Psoas muscle (tissue), 7 donors: ENCODE measurements at regions not wholly inside any gene's neighbourhood (a gene's known extent, or its start where the extent isn't known, plus 50 kb on each side); places are given as distances from the start of the nearest gene placed in this dataset.

Experiments
- ATAC-seq, 4 donors: fragments of 200-7000 bp; cut with Tn5 transposase; one replicate each; pipeline ENCODE4 v1.9.1; 2020; ENCODE audit warnings: moderate library complexity in 3 of 4, mild to moderate bottlenecking in 2 of 4
- DNase-seq, 2 donors: peaks; one replicate each; pipeline ENCODE4 v3.0.0-alpha.2; 2020
- H3K27ac ChIP-seq: fragments of 200-600 bp; one replicate; pipeline ENCODE4 v1.8.0; 2022
- H3K27me3 ChIP-seq, 3 donors: fragments of 200-600 bp in 1 of 3; one replicate each; pipeline versions ENCODE4 v1.6.1 to v1.8.0; 2013 to 2022; ENCODE audit warnings: low read length in 2 of 3, mild to moderate bottlenecking in 2 of 3, moderate library complexity in 1 of 3; ENCODE audit not compliant: insufficient read depth in 3 of 3
- H3K36me3 ChIP-seq, 2 donors: fragments of 200-600 bp in 1 of 2; one replicate each; pipeline versions ENCODE4 v1.6.1 to v1.8.0; 2013 to 2022; ENCODE audit warnings: low read depth in 1 of 2, mild to moderate bottlenecking in 1 of 2, moderate library complexity in 1 of 2; ENCODE audit not compliant: insufficient read depth in 1 of 2
- H3K4me1 ChIP-seq: fragments of 200-600 bp; one replicate; pipeline ENCODE4 v1.8.0; 2022
- H3K4me3 ChIP-seq: fragments of 200-600 bp; one replicate; pipeline ENCODE4 v1.8.0; 2022; ENCODE audit warnings: mild to moderate bottlenecking
- H3K9me3 ChIP-seq: fragments of 200-600 bp; one replicate; pipeline ENCODE4 v1.8.0; 2022
- CTCF ChIP-seq: fragments of 200-600 bp; IDR thresholded peaks from one replicate; pipeline ENCODE4 v1.8.0; 2022; ENCODE audit warnings: antibody characterized with exemption
- WGBS, 3 donors: extraction: QIAGEN DNeasy Blood & Tissue Kit; methylation state at CpG; one replicate each; pipeline versions ENCODE4 v1.1.6 to v1.1.7; 2013; 5-methylcytosine and 5-hydroxymethylcytosine counted together
- intact Hi-C, 2 donors: fragments of 100-400 bp; cut with DNase I; formaldehyde crosslinking; loops; one replicate each; pipeline versions ENCODE4 v1.11.0 to v1.14.2; 2022
- donor health status: healthy with polysubstance abuse.
- donor health status: DM: no; HTN: no; CAD: no; lungs with moderate emphysema.
- donor health status: Bipolar disorder and iron deficiency.
- donor health status: healthy.
- donor health status: DM: yes; HTN: yes; CAD: no.
- donor health status: DM: no; HTN: no; CAD: no.
- donor health status: DM: yes; HTN: yes; CAD: no.

GRCh38 chr19:31674503-31675192, 325.4 kb upstream of the TSHZ3 start:
- Histone ChIP-seq H3K27ac (no peak overlapping the region), H3K4me1 (no peaks in the 10 kb centered on the region), H3K9me3 (no peaks in the 10 kb centered on the region), H3K4me3 (no peak overlapping the region), H3K27me3 (peaks cover 0 to 2% (median 0%) of the 10 kb centered on the region in 3 donors), H3K36me3 (no peaks in the 10 kb centered on the region)
- 65 to 67% (median 66%) methylated on average over 11 of the region's 11 CpGs for WGBS, 3 donors
- intact Hi-C loops, result no loop called here
- TF ChIP-seq CTCF, result no peak
- DNase-seq, result no peak
- no peak for ATAC-seq

GRCh38 chr19:31675193-31675913, 326.1 kb upstream of the TSHZ3 start:
- Histone ChIP-seq H3K9me3 (no peaks in the 10 kb centered on the region), H3K27me3 (peaks cover 0 to 2% (median 0%) of the 10 kb centered on the region in 3 donors), H3K27ac (no peak overlapping the region), H3K4me3 (no peak overlapping the region), H3K4me1 (no peaks in the 10 kb centered on the region), H3K36me3 (no peaks in the 10 kb centered on the region)
- ATAC-seq (no peak), DNase-seq (no peak)
- TF ChIP-seq CTCF, result no peak
- 72 to 85% (median 82%) methylated on average over 10 of the region's 10 CpGs for WGBS, 3 donors
- intact Hi-C loops, result no loop called here

GRCh38 chr19:31676271-31677004, 327.2 kb upstream of the TSHZ3 start:
- no peak for TF ChIP-seq CTCF
- intact Hi-C loops, result no loop called here

GRCh38 chr19:31678421-31678820, 329.2 kb upstream of the TSHZ3 start:
- no peaks in the 10 kb centered on the region for H3K9me3 ChIP-seq
- ATAC-seq (no peak), DNase-seq (no peak)
- WGBS, 3 donors, result 64 to 72% (median 69%) methylated on average over 3 of the region's 3 CpGs
- H3K4me3 ChIP-seq, result no peak overlapping the region
- peaks cover 0 to 2% (median 0%) of the 10 kb centered on the region in 3 donors for H3K27me3 ChIP-seq
- H3K36me3 ChIP-seq, result no peaks in the 10 kb centered on the region
- H3K4me1 ChIP-seq, result no peaks in the 10 kb centered on the region
- no peak overlapping the region for H3K27ac ChIP-seq
- intact Hi-C loops, result no loop called here
- no peak for TF ChIP-seq CTCF

More at GRCh38 chr19:31676271-31677004, 327.2 kb upstream of the TSHZ3 start:
- no peak overlapping the region for H3K4me3 ChIP-seq
- ATAC-seq (no peak), DNase-seq (no peak)
- WGBS, 3 donors, result 46 to 67% (median 53%) methylated on average over 3 of the region's 3 CpGs
- H3K36me3 ChIP-seq, result no peaks in the 10 kb centered on the region
- no peaks in the 10 kb centered on the region for H3K9me3 ChIP-seq
- no peaks in the 10 kb centered on the region for H3K4me1 ChIP-seq
- H3K27ac ChIP-seq, result no peak overlapping the region
- peaks cover 0 to 2% (median 0%) of the 10 kb centered on the region in 3 donors for H3K27me3 ChIP-seq
